Peyer's patch (tissue), 4 donors: ENCODE measurements at regions not wholly inside any gene's neighbourhood (a gene's known extent, or its start where the extent isn't known, plus 50 kb on each side); places are given as distances from the start of the nearest gene placed in this dataset.

Experiments used
- POLR2A ChIP-seq, 2 donors: fragments of 450-650 bp; IDR thresholded peaks; one replicate each; pipeline ENCODE4 v1.5.1; 2017; ENCODE audit warnings: antibody characterized with exemption in 2 of 2, mild to moderate bottlenecking in 2 of 2, moderate library complexity in 2 of 2
- TF ChIP-seq, protein P1 (sequence below), 6 experiments: fragments of 450-650 bp in 4 of 6; fragments of 200-600 bp in 2 of 6; sonication (generic) in 1 of 6; IDR thresholded peaks; one replicate each; pipeline ENCODE4 v1.5.1; 2017 to 2019; ENCODE audit warnings: antibody characterized with exemption in 6 of 6, mild to moderate bottlenecking in 3 of 6, moderate library complexity in 1 of 6

DNA sequence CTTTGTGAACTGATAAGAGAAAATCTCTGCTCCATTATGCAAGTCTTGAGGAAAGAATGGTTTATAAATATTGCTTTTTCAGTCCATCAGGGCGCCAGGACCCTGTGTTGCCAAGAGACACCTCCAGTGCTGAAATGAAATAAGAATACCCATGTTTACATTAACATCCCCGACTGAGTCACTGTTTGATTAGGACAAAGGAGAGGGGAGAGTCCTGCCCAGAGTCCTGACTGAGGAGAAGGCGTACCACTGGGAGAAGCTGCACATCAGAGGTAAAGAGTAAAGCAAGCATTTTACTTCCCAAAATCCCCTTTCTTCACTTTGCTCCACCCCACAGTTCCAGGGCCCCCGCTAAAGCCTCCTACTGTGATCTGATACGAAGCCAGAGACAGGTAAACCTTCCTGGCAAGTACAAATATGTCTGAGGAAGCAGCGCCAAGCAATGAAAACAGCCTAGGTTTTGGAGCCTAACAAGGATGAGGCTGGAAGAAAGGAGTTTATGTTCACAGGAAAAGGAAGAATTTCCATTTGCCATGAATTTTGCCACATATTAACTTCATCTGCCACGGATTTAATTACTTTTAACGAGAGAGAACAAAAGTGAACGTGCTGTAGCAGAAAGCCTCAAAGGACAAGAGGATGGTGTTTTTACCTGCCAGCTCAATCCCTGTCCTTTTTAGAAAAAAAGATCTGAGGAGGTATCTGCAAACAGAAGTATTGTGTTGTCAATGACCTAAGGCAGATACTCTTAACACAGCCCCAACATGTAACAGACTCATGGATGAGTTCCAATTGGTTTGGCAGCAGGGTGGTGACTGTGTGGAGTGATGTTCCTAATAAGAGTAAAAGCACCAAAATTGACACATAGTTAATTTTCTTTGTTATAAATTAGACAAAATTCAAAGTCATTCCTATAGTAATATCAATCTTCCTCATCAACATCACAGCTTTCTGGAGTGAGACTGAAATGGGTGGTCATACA, 209.4 kb upstream of the TLE4 start:
- no peak for TF ChIP-seq POLR2A (IDR thresholded peaks at IDR 0.05)
- TF ChIP-seq, protein P1, sequence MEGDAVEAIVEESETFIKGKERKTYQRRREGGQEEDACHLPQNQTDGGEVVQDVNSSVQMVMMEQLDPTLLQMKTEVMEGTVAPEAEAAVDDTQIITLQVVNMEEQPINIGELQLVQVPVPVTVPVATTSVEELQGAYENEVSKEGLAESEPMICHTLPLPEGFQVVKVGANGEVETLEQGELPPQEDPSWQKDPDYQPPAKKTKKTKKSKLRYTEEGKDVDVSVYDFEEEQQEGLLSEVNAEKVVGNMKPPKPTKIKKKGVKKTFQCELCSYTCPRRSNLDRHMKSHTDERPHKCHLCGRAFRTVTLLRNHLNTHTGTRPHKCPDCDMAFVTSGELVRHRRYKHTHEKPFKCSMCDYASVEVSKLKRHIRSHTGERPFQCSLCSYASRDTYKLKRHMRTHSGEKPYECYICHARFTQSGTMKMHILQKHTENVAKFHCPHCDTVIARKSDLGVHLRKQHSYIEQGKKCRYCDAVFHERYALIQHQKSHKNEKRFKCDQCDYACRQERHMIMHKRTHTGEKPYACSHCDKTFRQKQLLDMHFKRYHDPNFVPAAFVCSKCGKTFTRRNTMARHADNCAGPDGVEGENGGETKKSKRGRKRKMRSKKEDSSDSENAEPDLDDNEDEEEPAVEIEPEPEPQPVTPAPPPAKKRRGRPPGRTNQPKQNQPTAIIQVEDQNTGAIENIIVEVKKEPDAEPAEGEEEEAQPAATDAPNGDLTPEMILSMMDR (IDR thresholded peaks at IDR 0.05), result no peak
